ENCODE measurements at regions not wholly inside any gene's neighbourhood (a gene's known extent, or its start where the extent isn't known, plus 50 kb on each side); places are given as distances from the start of the nearest gene placed in this dataset.
"Not testable (repeated sequence)": the region's sequence is repeated elsewhere in the genome, so short reads cannot be mapped to it uniquely, and the experiment has no call there.

GRCh38 chr20:55135923-55136322 lies 660.5 kb downstream of the DOK5 start:
- Histone ChIP-seq H3K4me1 (ENCODE audit: control insufficient read depth, insufficient read depth, low read length, poor library complexity, severe bottlenecking) (no peaks in the 10 kb centered on the region), H3K27me3 (ENCODE audit: control insufficient read depth, insufficient read depth, low read length) (no peaks in the 10 kb centered on the region), H3K36me3 (ENCODE audit: control insufficient read depth, insufficient read depth, low read length) (no peaks in the 10 kb centered on the region), H3K4me3 (ENCODE audit: low read depth, low read length) (no peak overlapping the region), H3K9me3 (ENCODE audit: control insufficient read depth in 2 of 2, low read length in 2 of 2) (peaks cover 4 to 6% of the 10 kb centered on the region in 2 experiments), H3K27ac (ENCODE audit: insufficient read depth, low read length, poor library complexity, severe bottlenecking) (no peak overlapping the region)
- Mint-ChIP-seq H3K4me3 (no peak overlapping the region), H3K36me3 (no peaks in the 10 kb centered on the region), H3K9me3 (peaks cover 0 to 8% (median 3%) of the 10 kb centered on the region in 7 donors), H3K27me3 (no peaks in the 10 kb centered on the region), H3K27ac (no peak overlapping the region), H3K4me1 (no peaks in the 10 kb centered on the region)
- DNase-seq (no peak), ATAC-seq (ENCODE audit: low read depth in 2 of 2) (no peak)

- no peak for DNase-seq
- no peaks in the 10 kb centered on the region for H3K4me1 ChIP-seq (ENCODE audit: control insufficient read depth, insufficient read depth, low read length, poor library complexity, severe bottlenecking)
- no peak overlapping the region for H3K27ac ChIP-seq (ENCODE audit: insufficient read depth, low read length, poor library complexity, severe bottlenecking)
- Mint-ChIP-seq H3K27ac (no peak overlapping the region), H3K27me3 (no peaks in the 10 kb centered on the region), H3K9me3 (peaks cover 0 to 5% (median 3%) of the 10 kb centered on the region in 7 donors), H3K4me1 (no peaks in the 10 kb centered on the region), H3K36me3 (no peaks in the 10 kb centered on the region), H3K4me3 (no peak overlapping the region)
- H3K27me3 ChIP-seq (ENCODE audit: control insufficient read depth, insufficient read depth, low read length) = no peaks in the 10 kb centered on the region
- ATAC-seq (ENCODE audit: low read depth in 2 of 2) = no peak
- peaks cover 4 to 6% of the 10 kb centered on the region in 2 experiments for H3K9me3 ChIP-seq (ENCODE audit: control insufficient read depth in 2 of 2, low read length in 2 of 2)
- no peak overlapping the region for H3K4me3 ChIP-seq (ENCODE audit: low read depth, low read length)
- no peaks in the 10 kb centered on the region for H3K36me3 ChIP-seq (ENCODE audit: control insufficient read depth, insufficient read depth, low read length)
These were observed 657.1 kb downstream of the DOK5 start for GRCh38 chr20:55132523-55132922.

GRCh38 chr20:55117577-55117976 lies 642.2 kb downstream of the DOK5 start:
- H3K27ac ChIP-seq (ENCODE audit: insufficient read depth, low read length, poor library complexity, severe bottlenecking); H3K4me1 ChIP-seq (ENCODE audit: control insufficient read depth, insufficient read depth, low read length, poor library complexity, severe bottlenecking); H3K4me1 Mint-ChIP-seq; DNase-seq; H3K27ac Mint-ChIP-seq; H3K4me3 ChIP-seq (ENCODE audit: low read depth, low read length); H3K27me3 ChIP-seq (ENCODE audit: control insufficient read depth, insufficient read depth, low read length); H3K36me3 ChIP-seq (ENCODE audit: control insufficient read depth, insufficient read depth, low read length); H3K4me3 Mint-ChIP-seq; H3K9me3 ChIP-seq (ENCODE audit: control insufficient read depth in 2 of 2, low read length in 2 of 2); H3K36me3 Mint-ChIP-seq; H3K27me3 Mint-ChIP-seq; ATAC-seq (ENCODE audit: low read depth in 2 of 2): not testable (repeated sequence)
- peaks cover 1 to 18% (median 3%) of the 10 kb centered on the region in 7 donors for H3K9me3 Mint-ChIP-seq

GRCh38 chr20:55116598-55116997 lies 641.2 kb downstream of the DOK5 start:
- H3K9me3 ChIP-seq (ENCODE audit: control insufficient read depth in 2 of 2, low read length in 2 of 2) = no peaks in the 10 kb centered on the region
- Mint-ChIP-seq H3K27ac (no peak overlapping the region), H3K36me3 (no peaks in the 10 kb centered on the region)

GRCh38 chr20:55103188-55103587 lies 627.8 kb downstream of the DOK5 start:
- H3K36me3 Mint-ChIP-seq = no peaks in the 10 kb centered on the region
- H3K27ac ChIP-seq (ENCODE audit: insufficient read depth, low read length, poor library complexity, severe bottlenecking) = no peak overlapping the region
- DNase-seq (no peak), ATAC-seq (ENCODE audit: low read depth in 2 of 2) (no peak)
- no peak overlapping the region for H3K4me3 ChIP-seq (ENCODE audit: low read depth, low read length)
- peaks cover 2 to 6% of the 10 kb centered on the region in 2 experiments for H3K9me3 ChIP-seq (ENCODE audit: control insufficient read depth in 2 of 2, low read length in 2 of 2)
- no peaks in the 10 kb centered on the region for H3K4me1 Mint-ChIP-seq
- H3K27ac Mint-ChIP-seq = no peak overlapping the region
- H3K4me1 ChIP-seq (ENCODE audit: control insufficient read depth, insufficient read depth, low read length, poor library complexity, severe bottlenecking) = no peaks in the 10 kb centered on the region
- H3K27me3 Mint-ChIP-seq = no peaks in the 10 kb centered on the region
- H3K4me3 Mint-ChIP-seq = no peak overlapping the region
- H3K9me3 Mint-ChIP-seq = peaks cover 0 to 7% (median 4%) of the 10 kb centered on the region in 7 donors
- H3K36me3 ChIP-seq (ENCODE audit: control insufficient read depth, insufficient read depth, low read length) = no peaks in the 10 kb centered on the region
- no peaks in the 10 kb centered on the region for H3K27me3 ChIP-seq (ENCODE audit: control insufficient read depth, insufficient read depth, low read length)

More at GRCh38 chr20:55116598-55116997, 641.2 kb downstream of the DOK5 start:
- ATAC-seq (ENCODE audit: low read depth in 2 of 2) = no peak
- no peak for DNase-seq
- Mint-ChIP-seq H3K9me3 (peaks cover 1 to 24% (median 5%) of the 10 kb centered on the region in 7 donors), H3K4me3 (no peak overlapping the region), H3K27me3 (no peaks in the 10 kb centered on the region), H3K4me1 (no peaks in the 10 kb centered on the region)
- H3K4me3 ChIP-seq (ENCODE audit: low read depth, low read length) = no peak overlapping the region
- no peaks in the 10 kb centered on the region for H3K27me3 ChIP-seq (ENCODE audit: control insufficient read depth, insufficient read depth, low read length)
- no peak overlapping the region for H3K27ac ChIP-seq (ENCODE audit: insufficient read depth, low read length, poor library complexity, severe bottlenecking)
- no peaks in the 10 kb centered on the region for H3K36me3 ChIP-seq (ENCODE audit: control insufficient read depth, insufficient read depth, low read length)
- no peaks in the 10 kb centered on the region for H3K4me1 ChIP-seq (ENCODE audit: control insufficient read depth, insufficient read depth, low read length, poor library complexity, severe bottlenecking)

- no peaks in the 10 kb centered on the region for H3K36me3 Mint-ChIP-seq
- H3K4me1 Mint-ChIP-seq = no peaks in the 10 kb centered on the region
- Histone ChIP-seq H3K36me3 (ENCODE audit: control insufficient read depth, insufficient read depth, low read length) (no peaks in the 10 kb centered on the region), H3K4me3 (ENCODE audit: low read depth, low read length) (no peak overlapping the region), H3K4me1 (ENCODE audit: control insufficient read depth, insufficient read depth, low read length, poor library complexity, severe bottlenecking) (no peaks in the 10 kb centered on the region), H3K27ac (ENCODE audit: insufficient read depth, low read length, poor library complexity, severe bottlenecking) (no peak overlapping the region), H3K27me3 (ENCODE audit: control insufficient read depth, insufficient read depth, low read length) (no peaks in the 10 kb centered on the region), H3K9me3 (ENCODE audit: control insufficient read depth in 2 of 2, low read length in 2 of 2) (peaks cover 0 to 2% of the 10 kb centered on the region in 2 experiments)
- H3K27me3 Mint-ChIP-seq = no peaks in the 10 kb centered on the region
- H3K4me3 Mint-ChIP-seq = no peak overlapping the region
- no peak for DNase-seq
- no peak overlapping the region for H3K27ac Mint-ChIP-seq
- H3K9me3 Mint-ChIP-seq = peaks cover 2 to 10% (median 6%) of the 10 kb centered on the region in 7 donors
- ATAC-seq (ENCODE audit: low read depth in 2 of 2) = no peak
These were observed 623.9 kb downstream of the DOK5 start for GRCh38 chr20:55099251-55099650.

- peaks cover 0 to 2% of the 10 kb centered on the region in 2 experiments for H3K9me3 ChIP-seq (ENCODE audit: control insufficient read depth in 2 of 2, low read length in 2 of 2)
- H3K36me3 ChIP-seq (ENCODE audit: control insufficient read depth, insufficient read depth, low read length) = no peaks in the 10 kb centered on the region
- H3K9me3 Mint-ChIP-seq = peaks cover 2 to 10% (median 8%) of the 10 kb centered on the region in 7 donors
- ATAC-seq (ENCODE audit: low read depth in 2 of 2) (no peak), DNase-seq (no peak)
- no peaks in the 10 kb centered on the region for H3K36me3 Mint-ChIP-seq
- no peak overlapping the region for H3K4me3 Mint-ChIP-seq
- no peaks in the 10 kb centered on the region for H3K27me3 ChIP-seq (ENCODE audit: control insufficient read depth, insufficient read depth, low read length)
- no peak overlapping the region for H3K27ac Mint-ChIP-seq
- no peaks in the 10 kb centered on the region for H3K27me3 Mint-ChIP-seq
- no peak overlapping the region for H3K27ac ChIP-seq (ENCODE audit: insufficient read depth, low read length, poor library complexity, severe bottlenecking)
- H3K4me3 ChIP-seq (ENCODE audit: low read depth, low read length) = no peak overlapping the region
- H3K4me1 Mint-ChIP-seq = no peaks in the 10 kb centered on the region
- H3K4me1 ChIP-seq (ENCODE audit: control insufficient read depth, insufficient read depth, low read length, poor library complexity, severe bottlenecking) = no peaks in the 10 kb centered on the region
These were observed 622.2 kb downstream of the DOK5 start for GRCh38 chr20:55097621-55098020.

- DNase-seq (no peak), ATAC-seq (ENCODE audit: low read depth in 2 of 2) (no peak)
- no peak overlapping the region for H3K4me3 ChIP-seq (ENCODE audit: low read depth, low read length)
- H3K27ac ChIP-seq (ENCODE audit: insufficient read depth, low read length, poor library complexity, severe bottlenecking) = no peak overlapping the region
- no peaks in the 10 kb centered on the region for H3K4me1 Mint-ChIP-seq
- H3K9me3 Mint-ChIP-seq = peaks cover 2 to 10% (median 8%) of the 10 kb centered on the region in 7 donors
- no peaks in the 10 kb centered on the region for H3K36me3 ChIP-seq (ENCODE audit: control insufficient read depth, insufficient read depth, low read length)
- H3K36me3 Mint-ChIP-seq = no peaks in the 10 kb centered on the region
- H3K27me3 ChIP-seq (ENCODE audit: control insufficient read depth, insufficient read depth, low read length) = no peaks in the 10 kb centered on the region
- no peaks in the 10 kb centered on the region for H3K4me1 ChIP-seq (ENCODE audit: control insufficient read depth, insufficient read depth, low read length, poor library complexity, severe bottlenecking)
- H3K27ac Mint-ChIP-seq = no peak overlapping the region
- H3K9me3 ChIP-seq (ENCODE audit: control insufficient read depth in 2 of 2, low read length in 2 of 2) = peaks cover 0 to 2% of the 10 kb centered on the region in 2 experiments
- H3K27me3 Mint-ChIP-seq = no peaks in the 10 kb centered on the region
- no peak overlapping the region for H3K4me3 Mint-ChIP-seq
These were observed 620.5 kb downstream of the DOK5 start for GRCh38 chr20:55095745-55096400.

Data from CD4-positive, CD25-positive, alpha-beta regulatory T cell (primary cell).